Ishikawa (cell line): ENCODE measurements at regions not wholly inside any gene's neighbourhood (a gene's known extent, or its start where the extent isn't known, plus 50 kb on each side); places are given as distances from the start of the nearest gene placed in this dataset.

Experiments
- CEBPB ChIP-seq: IDR thresholded peaks from 2 replicates; pipeline ENCODE4 v1.6.1; 2012
- CREB1 ChIP-seq: IDR thresholded peaks from 2 replicates; pipeline ENCODE4 v1.6.1; 2012; ENCODE audit warnings: low read depth
- EGR1 ChIP-seq: IDR thresholded peaks from 2 replicates; pipeline ENCODE4 v1.6.1; 2012
- EP300 ChIP-seq: IDR thresholded peaks from 2 replicates; pipeline ENCODE4 v1.6.1; 2012; ENCODE audit warnings: borderline replicate concordance
- FOXM1 ChIP-seq: IDR thresholded peaks from 2 replicates; pipeline ENCODE4 v1.6.1; 2012; ENCODE audit warnings: low read depth, borderline replicate concordance
- MAX ChIP-seq: IDR thresholded peaks from 2 replicates; pipeline ENCODE4 v1.6.1; 2012
- RAD21 ChIP-seq: IDR thresholded peaks from 2 replicates; pipeline ENCODE4 v1.6.1; 2012; ENCODE audit warnings: low read depth
- TAF1 ChIP-seq: IDR thresholded peaks from 2 replicates; pipeline ENCODE4 v1.6.1; 2012; ENCODE audit warnings: low read depth, mild to moderate bottlenecking
- USF1 ChIP-seq: IDR thresholded peaks from 2 replicates; pipeline ENCODE4 v1.6.1; 2012
- YY1 ChIP-seq: IDR thresholded peaks from 2 replicates; pipeline ENCODE4 v1.6.1; 2012; ENCODE audit warnings: low read depth
- ZBTB7A ChIP-seq: IDR thresholded peaks from 2 replicates; pipeline ENCODE4 v1.6.1; 2012; ENCODE audit warnings: low read depth
- TF ChIP-seq, protein P1 (sequence below): IDR thresholded peaks from 2 replicates; pipeline ENCODE4 v1.6.1; 2012; ENCODE audit warnings: low read depth, mild to moderate bottlenecking

DNA sequence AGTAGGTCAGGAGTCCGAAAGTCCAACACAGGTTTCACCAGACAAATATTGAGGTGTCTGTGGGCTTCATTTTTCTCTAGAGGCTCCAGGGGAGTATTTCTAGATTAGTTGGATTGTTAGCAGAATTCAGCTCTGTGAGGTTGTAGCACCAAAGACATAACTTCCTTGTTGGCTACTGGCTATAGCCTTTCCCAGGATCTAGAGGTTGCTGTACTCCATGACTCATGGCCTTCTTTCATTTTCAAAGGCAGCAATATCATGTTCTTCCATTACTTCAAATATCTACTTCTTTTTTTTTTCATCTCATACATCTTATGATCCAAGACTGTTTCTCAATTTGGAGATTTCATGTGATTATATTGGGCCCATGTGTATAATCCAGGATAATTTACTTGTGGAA is 404.0 kb upstream of the FAM174A start:
- no peak for TF ChIP-seq EP300
- no peak for TF ChIP-seq ZBTB7A
- no peak for TF ChIP-seq CEBPB
- no peak for TF ChIP-seq RAD21
- TF ChIP-seq YY1: no peak
- TF ChIP-seq TAF1: no peak
- no peak for TF ChIP-seq EGR1
- no peak for TF ChIP-seq MAX
- TF ChIP-seq FOXM1: no peak
- no peak for TF ChIP-seq USF1
- no peak for TF ChIP-seq CREB1
- TF ChIP-seq, protein P1, sequence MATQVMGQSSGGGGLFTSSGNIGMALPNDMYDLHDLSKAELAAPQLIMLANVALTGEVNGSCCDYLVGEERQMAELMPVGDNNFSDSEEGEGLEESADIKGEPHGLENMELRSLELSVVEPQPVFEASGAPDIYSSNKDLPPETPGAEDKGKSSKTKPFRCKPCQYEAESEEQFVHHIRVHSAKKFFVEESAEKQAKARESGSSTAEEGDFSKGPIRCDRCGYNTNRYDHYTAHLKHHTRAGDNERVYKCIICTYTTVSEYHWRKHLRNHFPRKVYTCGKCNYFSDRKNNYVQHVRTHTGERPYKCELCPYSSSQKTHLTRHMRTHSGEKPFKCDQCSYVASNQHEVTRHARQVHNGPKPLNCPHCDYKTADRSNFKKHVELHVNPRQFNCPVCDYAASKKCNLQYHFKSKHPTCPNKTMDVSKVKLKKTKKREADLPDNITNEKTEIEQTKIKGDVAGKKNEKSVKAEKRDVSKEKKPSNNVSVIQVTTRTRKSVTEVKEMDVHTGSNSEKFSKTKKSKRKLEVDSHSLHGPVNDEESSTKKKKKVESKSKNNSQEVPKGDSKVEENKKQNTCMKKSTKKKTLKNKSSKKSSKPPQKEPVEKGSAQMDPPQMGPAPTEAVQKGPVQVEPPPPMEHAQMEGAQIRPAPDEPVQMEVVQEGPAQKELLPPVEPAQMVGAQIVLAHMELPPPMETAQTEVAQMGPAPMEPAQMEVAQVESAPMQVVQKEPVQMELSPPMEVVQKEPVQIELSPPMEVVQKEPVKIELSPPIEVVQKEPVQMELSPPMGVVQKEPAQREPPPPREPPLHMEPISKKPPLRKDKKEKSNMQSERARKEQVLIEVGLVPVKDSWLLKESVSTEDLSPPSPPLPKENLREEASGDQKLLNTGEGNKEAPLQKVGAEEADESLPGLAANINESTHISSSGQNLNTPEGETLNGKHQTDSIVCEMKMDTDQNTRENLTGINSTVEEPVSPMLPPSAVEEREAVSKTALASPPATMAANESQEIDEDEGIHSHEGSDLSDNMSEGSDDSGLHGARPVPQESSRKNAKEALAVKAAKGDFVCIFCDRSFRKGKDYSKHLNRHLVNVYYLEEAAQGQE: no peak
